Calu3 (cell line): ENCODE measurements at regions not wholly inside any gene's neighbourhood (a gene's known extent, or its start where the extent isn't known, plus 50 kb on each side); places are given as distances from the start of the nearest gene placed in this dataset.

Experiments
- BruUV-seq: library from RNA; stranded (reverse); fragments of 400-500 nt; replicated peaks from 2 replicates; lab custom pipeline; 2021; lab: Mats Ljungman, UMichigan
- CTCF ChIA-PET: fragments of 300-600 bp; sonication (Branson Sonifier 250); formaldehyde crosslinking; loops from one replicate; lab custom pipeline; 2022; ENCODE audit warnings: antibody characterized with exemption; lab: Charles Lee
- DNase-seq: peaks from one replicate; pipeline ENCODE4 v3.0.0; 2022
- H3K27ac Mint-ChIP-seq: one replicate; pipeline ENCODE4 v1.8.0; 2022; ENCODE audit warnings: mixed read lengths; ENCODE audit not compliant: unreplicated experiment
- H3K27me3 Mint-ChIP-seq: one replicate; pipeline ENCODE4 v1.8.0; 2022; ENCODE audit warnings: mixed read lengths; ENCODE audit not compliant: unreplicated experiment
- H3K36me3 Mint-ChIP-seq: one replicate; pipeline ENCODE4 v1.8.0; 2022; ENCODE audit warnings: mild to moderate bottlenecking, moderate library complexity, mixed read lengths; ENCODE audit not compliant: insufficient read depth, unreplicated experiment
- H3K4me1 Mint-ChIP-seq: one replicate; pipeline ENCODE4 v1.8.0; 2022; ENCODE audit warnings: mild to moderate bottlenecking, low read depth, mixed read lengths; ENCODE audit not compliant: unreplicated experiment
- H3K4me3 Mint-ChIP-seq: one replicate; pipeline ENCODE4 v1.8.0; 2022; ENCODE audit warnings: mild to moderate bottlenecking, low read depth, moderate library complexity, mixed read lengths; ENCODE audit not compliant: unreplicated experiment
- H3K9me3 Mint-ChIP-seq: one replicate; pipeline ENCODE4 v1.8.0; 2022; ENCODE audit warnings: low read depth, mixed read lengths; ENCODE audit not compliant: unreplicated experiment
- CTCF ChIP-seq: fragments of 200-600 bp; IDR thresholded peaks from one replicate; pipeline ENCODE4 v1.8.0; 2022; ENCODE audit warnings: antibody characterized with exemption; ENCODE audit not compliant: unreplicated experiment
- intact Hi-C: fragments of 100-400 bp; cut with micrococcal nuclease; formaldehyde crosslinking; loops from one replicate; pipeline ENCODE4 v1.10.0; 2022; ENCODE audit not compliant: unreplicated experiment

- no peaks in the 10 kb centered on the region for H3K4me1 Mint-ChIP-seq
- H3K27me3 Mint-ChIP-seq = no peaks in the 10 kb centered on the region
- BruUV-seq = no TSS peak
- TF ChIP-seq CTCF = no peak
- no peak overlapping the region for H3K4me3 Mint-ChIP-seq
- peaks cover 5% of the 10 kb centered on the region for H3K9me3 Mint-ChIP-seq
- DNase-seq = no peak
- intact Hi-C loops = no loop called here
- H3K36me3 Mint-ChIP-seq = no peaks in the 10 kb centered on the region
- CTCF ChIA-PET = no interaction called here
- no peak overlapping the region for H3K27ac Mint-ChIP-seq
These were observed 873.5 kb upstream of the LRFN5 start for GRCh38 chr14:40733206-40733605.

- H3K27ac Mint-ChIP-seq = no peak overlapping the region
- CTCF ChIA-PET = no interaction called here
- no peaks in the 10 kb centered on the region for H3K4me1 Mint-ChIP-seq
- H3K27me3 Mint-ChIP-seq = no peaks in the 10 kb centered on the region
- intact Hi-C loops = no loop called here
- BruUV-seq = no TSS peak
- H3K4me3 Mint-ChIP-seq = no peak overlapping the region
- no peak for DNase-seq
- peaks cover 12% of the 10 kb centered on the region for H3K9me3 Mint-ChIP-seq
- H3K36me3 Mint-ChIP-seq = no peaks in the 10 kb centered on the region
- no peak for TF ChIP-seq CTCF
These were observed 879.6 kb upstream of the LRFN5 start for GRCh38 chr14:40727107-40727506.

GRCh38 chr14:40713387-40713786 lies 893.3 kb upstream of the LRFN5 start:
- no TSS peak for BruUV-seq
- Mint-ChIP-seq H3K36me3 (no peaks in the 10 kb centered on the region), H3K9me3 (peaks cover 15% of the 10 kb centered on the region), H3K4me3 (no peak overlapping the region), H3K27me3 (no peaks in the 10 kb centered on the region), H3K4me1 (no peaks in the 10 kb centered on the region), H3K27ac (no peak overlapping the region)
- CTCF ChIA-PET = no interaction called here
- no peak for DNase-seq
- TF ChIP-seq CTCF = no peak
- intact Hi-C loops = no loop called here

GRCh38 chr14:40697231-40697630 lies 909.4 kb upstream of the LRFN5 start:
- intact Hi-C loops = no loop called here
- DNase-seq = no peak
- TF ChIP-seq CTCF = no peak
- Mint-ChIP-seq H3K27ac (no peak overlapping the region), H3K36me3 (no peaks in the 10 kb centered on the region), H3K9me3 (peaks cover 8% of the 10 kb centered on the region), H3K4me1 (no peaks in the 10 kb centered on the region), H3K4me3 (no peak overlapping the region), H3K27me3 (no peaks in the 10 kb centered on the region)
- BruUV-seq = no TSS peak
- CTCF ChIA-PET = no interaction called here

GRCh38 chr14:40694023-40694422 lies 912.7 kb upstream of the LRFN5 start:
- no peak overlapping the region for H3K4me3 Mint-ChIP-seq

More at GRCh38 chr14:40694023-40694422, 912.7 kb upstream of the LRFN5 start:
- Mint-ChIP-seq H3K9me3 (peaks cover 8% of the 10 kb centered on the region), H3K27ac (no peak overlapping the region), H3K4me1 (no peaks in the 10 kb centered on the region), H3K27me3 (no peaks in the 10 kb centered on the region), H3K36me3 (no peaks in the 10 kb centered on the region)
- CTCF ChIA-PET = no interaction called here
- no peak for DNase-seq
- BruUV-seq = no TSS peak
- intact Hi-C loops = no loop called here
- TF ChIP-seq CTCF = no peak
